Stimulated activated CD8-positive, alpha-beta memory T cell treated with anti-CD3 and anti-CD28 coated beads, Interleukin-7, amount 100 ng/mL, for 1 hour (primary cell): ENCODE measurements at regions not wholly inside any gene's neighbourhood (a gene's known extent, or its start where the extent isn't known, plus 50 kb on each side); places are given as distances from the start of the nearest gene placed in this dataset.
"Not testable (repeated sequence)": the region's sequence is repeated elsewhere in the genome, so short reads cannot be mapped to it uniquely, and the experiment has no call there.

Source experiments
- DNase-seq, 2 donors: peaks; one replicate each; pipeline ENCODE4 v3.0.0-alpha.2; 2020; ENCODE audit warnings: low read depth in 2 of 2

- DNase-seq, result not testable (repeated sequence)
These were observed 109.5 kb downstream of the FOXD4L6 start for GRCh38 chr9:41018948-41019347.

- DNase-seq, result not testable (repeated sequence)
These were observed 111.8 kb downstream of the FOXD4L6 start for GRCh38 chr9:41016699-41017098.

- DNase-seq, result not testable (repeated sequence)
These were observed 128.4 kb downstream of the FOXD4L6 start for GRCh38 chr9:40999952-41000700.

GRCh38 chr9:40995490-40995889, 133.0 kb downstream of the FOXD4L6 start:
- not testable (repeated sequence) for DNase-seq

GRCh38 chr9:40993842-40994241, 134.6 kb downstream of the FOXD4L6 start:
- not testable (repeated sequence) for DNase-seq

- not testable (repeated sequence) for DNase-seq
These were observed 135.1 kb downstream of the FOXD4L6 start for GRCh38 chr9:40993375-40993774.

- DNase-seq, result not testable (repeated sequence)
These were observed 136.0 kb downstream of the FOXD4L6 start for GRCh38 chr9:40992472-40992821.

GRCh38 chr9:40991741-40992471, 136.6 kb downstream of the FOXD4L6 start:
- peak; percentile 97 to 99 for DNase-seq

GRCh38 chr9:40991100-40991740, 137.3 kb downstream of the FOXD4L6 start:
- not testable (repeated sequence) for DNase-seq

- DNase-seq, result not testable (repeated sequence)
These were observed 142.1 kb downstream of the FOXD4L6 start for GRCh38 chr9:40986332-40986731.

- DNase-seq, result not testable (repeated sequence)
These were observed 153.1 kb downstream of the FOXD4L6 start for GRCh38 chr9:40975351-40975750.

GRCh38 chr9:40974912-40975311, 153.6 kb downstream of the FOXD4L6 start:
- not testable (repeated sequence) for DNase-seq

GRCh38 chr9:40971773-40972172, 156.7 kb downstream of the FOXD4L6 start:
- DNase-seq, result not testable (repeated sequence)

- DNase-seq, result not testable (repeated sequence)
These were observed 158.1 kb downstream of the FOXD4L6 start for GRCh38 chr9:40970340-40970739.

GRCh38 chr9:40962461-40962860, 166.0 kb downstream of the FOXD4L6 start:
- not testable (repeated sequence) for DNase-seq

- DNase-seq, result not testable (repeated sequence)
These were observed 176.5 kb downstream of the FOXD4L6 start for GRCh38 chr9:40951876-40952494.

GRCh38 chr9:40946228-40946627, 182.3 kb downstream of the FOXD4L6 start:
- DNase-seq, result not testable (repeated sequence)

GRCh38 chr9:40942730-40943129, 185.8 kb downstream of the FOXD4L6 start:
- DNase-seq, result not testable (repeated sequence)

- not testable (repeated sequence) for DNase-seq
These were observed 188.6 kb downstream of the FOXD4L6 start for GRCh38 chr9:40939888-40940209.

- DNase-seq, result not testable (repeated sequence)
These were observed 189.1 kb downstream of the FOXD4L6 start for GRCh38 chr9:40939201-40939887.

GRCh38 chr9:40935336-40935735, 193.1 kb downstream of the FOXD4L6 start:
- DNase-seq, result no peak
